GM23248 (cell line): ENCODE measurements at regions not wholly inside any gene's neighbourhood (a gene's known extent, or its start where the extent isn't known, plus 50 kb on each side); places are given as distances from the start of the nearest gene placed in this dataset.

Experiments
- DNase-seq: peaks from one replicate; pipeline ENCODE4 v3.0.0-alpha.2; 2015
- H2AFZ ChIP-seq: fragments of 200-600 bp; sonication (generic); 2 replicates; pipeline ENCODE4 v1.6.1; 2016; ENCODE audit warnings: antibody characterized with exemption
- H3F3A ChIP-seq: fragments of 200-600 bp; sonication (generic); 2 replicates; pipeline ENCODE4 v1.6.1; 2016; ENCODE audit warnings: mild to moderate bottlenecking, antibody characterized with exemption, mixed run types; ENCODE audit not compliant: insufficient read depth
- H3K27ac ChIP-seq: fragments of 200-600 bp; sonication (generic); 2 replicates; pipeline ENCODE4 v1.5.1; 2016; ENCODE audit warnings: mild to moderate bottlenecking
- H3K27me3 ChIP-seq: fragments of 200-600 bp; sonication (generic); replicated peaks from 2 replicates; pipeline ENCODE4 v1.6.1; 2016; ENCODE audit warnings: mild to moderate bottlenecking; ENCODE audit not compliant: insufficient read depth
- H3K36me3 ChIP-seq: fragments of 200-600 bp; sonication (generic); 2 replicates; pipeline ENCODE4 v1.6.1; 2016; ENCODE audit warnings: low read depth, mild to moderate bottlenecking
- H3K4me1 ChIP-seq: fragments of 200-600 bp; sonication (generic); 2 replicates; pipeline ENCODE4 v1.6.1; 2016; ENCODE audit warnings: mild to moderate bottlenecking; ENCODE audit not compliant: insufficient read depth
- H3K4me2 ChIP-seq: fragments of 200-600 bp; sonication (generic); one replicate; pipeline ENCODE4 v1.6.1; 2016; ENCODE audit warnings: mild to moderate bottlenecking; ENCODE audit not compliant: unreplicated experiment
- H3K4me3 ChIP-seq: fragments of 200-600 bp; sonication (generic); 2 replicates; pipeline ENCODE4 v1.5.1; 2016; ENCODE audit warnings: mild to moderate bottlenecking
- H3K79me2 ChIP-seq: fragments of 200-600 bp; sonication (generic); 2 replicates; pipeline ENCODE4 v1.6.1; 2016; ENCODE audit warnings: mild to moderate bottlenecking; ENCODE audit not compliant: insufficient read depth
- H3K9ac ChIP-seq: fragments of 200-600 bp; sonication (generic); 2 replicates; pipeline ENCODE4 v1.6.1; 2016; ENCODE audit warnings: mild to moderate bottlenecking
- H3K9me2 ChIP-seq: fragments of 200-600 bp; sonication (generic); 2 replicates; pipeline ENCODE4 v1.6.1; 2016; ENCODE audit warnings: mixed run types, mild to moderate bottlenecking, moderate library complexity; ENCODE audit not compliant: insufficient read depth
- H3K9me3 ChIP-seq: fragments of 200-600 bp; sonication (generic); one replicate; pipeline ENCODE4 v1.6.1; 2017; ENCODE audit warnings: low read depth
- H4K20me1 ChIP-seq: fragments of 200-600 bp; sonication (generic); 2 replicates; pipeline ENCODE4 v1.6.0; 2016; ENCODE audit not compliant: insufficient read depth
- EZH2 ChIP-seq: fragments of 200-600 bp; sonication (generic); IDR thresholded peaks from 2 replicates; pipeline ENCODE4 v1.6.1; 2018; ENCODE audit warnings: antibody characterized with exemption, mild to moderate bottlenecking; ENCODE audit not compliant: insufficient read depth, poor library complexity, severe bottlenecking
- EZH2phosphoT487 ChIP-seq: fragments of 200-600 bp; sonication (generic); IDR thresholded peaks from 2 replicates; pipeline ENCODE4 v1.6.1; 2018; ENCODE audit warnings: antibody characterized with exemption, moderate library complexity, mild to moderate bottlenecking, low read depth; ENCODE audit not compliant: insufficient read depth
- WGBS, 2 experiments: methylation state at CpG; one replicate each; pipeline ENCODE4 v1.1.6; 2015 to 2017; ENCODE audit warnings: low lambda C conversion rate in 2 of 2, low coverage in 1 of 2; ENCODE audit errors: missing lambda C conversion rate in 2 of 2; 5-methylcytosine and 5-hydroxymethylcytosine counted together
- in situ Hi-C: fragments of 300-500 bp; cut with MboI; formaldehyde crosslinking; loops from 2 replicates; pipeline ENCODE4 v1.15.0; 2020

DNA sequence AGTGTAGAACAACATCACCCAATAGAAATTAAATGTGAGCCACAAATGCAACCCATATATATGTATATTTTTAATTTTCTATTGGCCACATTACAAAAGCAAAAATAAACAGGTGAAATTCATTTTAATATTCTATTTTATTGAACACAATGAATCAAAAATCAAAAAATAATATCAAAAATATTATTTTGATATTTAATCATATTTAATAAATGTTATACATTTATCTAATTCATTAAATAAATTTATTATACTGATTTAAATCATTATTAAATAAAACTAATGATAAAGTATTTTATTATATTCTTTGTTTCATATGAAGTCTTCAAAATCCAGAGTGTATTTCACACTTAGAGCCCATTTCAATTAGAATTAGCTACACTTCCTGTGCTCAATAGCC is 98.4 kb upstream of the MANEA start:
- Histone ChIP-seq H3K4me2 (no peak overlapping the region), H3K4me1 (no peaks in the 10 kb centered on the region), H3K4me3 (no peak overlapping the region), H3K9ac (no peak overlapping the region), H3K27ac (no peak overlapping the region), H3K27me3 (no peaks in the 10 kb centered on the region), H3K9me2 (no peaks in the 10 kb centered on the region), H3K79me2 (no peaks in the 10 kb centered on the region), H3K9me3 (no peaks in the 10 kb centered on the region), H3F3A (no peaks in the 10 kb centered on the region), H2AFZ (no peak overlapping the region), H3K36me3 (no peaks in the 10 kb centered on the region), H4K20me1 (no peaks in the 10 kb centered on the region)
- in situ Hi-C loops: no loop called here
- TF ChIP-seq EZH2phosphoT487 (no peak), EZH2 (no peak)
- no peak for DNase-seq

DNA sequence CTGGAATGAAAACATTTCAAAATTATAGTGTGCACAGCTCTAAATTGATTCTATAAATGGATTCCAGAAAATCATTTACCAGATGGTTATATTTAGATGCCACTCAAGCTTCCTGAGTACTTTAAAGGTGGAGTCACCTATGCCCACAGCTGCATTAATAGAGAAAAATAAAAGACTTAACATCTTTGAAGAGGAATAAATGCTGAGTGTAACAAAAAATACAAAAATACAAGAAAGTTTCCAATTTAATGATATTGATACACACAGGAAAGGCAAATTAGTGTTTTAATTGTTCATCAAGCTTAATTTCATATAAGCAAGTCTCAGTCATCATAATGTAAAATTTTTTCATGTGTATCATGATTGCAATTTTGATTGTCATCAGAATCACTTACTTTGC is 89.5 kb upstream of the MANEA start:
- Histone ChIP-seq H3K4me3 (no peak overlapping the region), H3K9me2 (no peaks in the 10 kb centered on the region), H3F3A (no peaks in the 10 kb centered on the region), H3K4me2 (no peak overlapping the region), H3K27me3 (no peaks in the 10 kb centered on the region), H3K27ac (no peak overlapping the region), H3K4me1 (no peaks in the 10 kb centered on the region), H4K20me1 (no peaks in the 10 kb centered on the region), H3K9me3 (no peaks in the 10 kb centered on the region), H2AFZ (no peak overlapping the region), H3K79me2 (no peaks in the 10 kb centered on the region), H3K9ac (no peak overlapping the region), H3K36me3 (no peaks in the 10 kb centered on the region)
- TF ChIP-seq EZH2 (no peak), EZH2phosphoT487 (no peak)
- DNase-seq: no peak
- in situ Hi-C loops: no loop called here

DNA sequence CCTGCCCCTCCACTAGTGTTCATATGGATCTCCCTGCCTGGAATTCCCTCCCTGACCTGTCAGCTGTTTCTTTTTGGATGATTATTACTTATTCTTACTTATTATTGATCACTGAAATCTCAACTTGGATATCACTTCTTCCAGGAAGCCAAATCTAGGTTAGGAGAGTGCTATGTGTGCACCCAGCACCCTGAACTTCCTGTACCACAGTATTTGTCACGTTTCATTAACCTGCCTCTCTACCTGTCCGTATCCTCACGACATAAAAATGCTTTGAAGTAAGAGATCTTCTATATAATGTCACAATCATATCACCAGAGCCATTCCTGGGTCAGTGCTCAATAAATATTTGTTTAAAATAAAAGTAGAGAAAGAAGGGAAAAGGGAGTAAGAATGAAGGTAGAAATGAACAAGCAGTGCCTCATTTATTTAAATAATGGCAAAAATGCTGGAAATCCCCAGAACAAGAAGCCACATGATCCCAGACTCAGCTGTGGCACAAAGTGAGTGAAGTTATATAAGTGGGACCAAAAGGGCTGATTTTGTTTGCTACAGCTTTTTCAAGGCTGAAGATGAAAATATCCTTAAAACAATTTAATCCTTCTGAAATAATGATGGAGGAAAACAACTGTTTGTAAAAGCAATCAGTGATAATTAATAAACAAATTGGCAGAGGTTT is 88.0 kb upstream of the MANEA start:
- H3K4me1 ChIP-seq: no peaks in the 10 kb centered on the region
- 7 to 8% methylated on average over 3 of the region's 3 CpGs for WGBS, 2 experiments
- in situ Hi-C loops: no loop called here

DNA sequence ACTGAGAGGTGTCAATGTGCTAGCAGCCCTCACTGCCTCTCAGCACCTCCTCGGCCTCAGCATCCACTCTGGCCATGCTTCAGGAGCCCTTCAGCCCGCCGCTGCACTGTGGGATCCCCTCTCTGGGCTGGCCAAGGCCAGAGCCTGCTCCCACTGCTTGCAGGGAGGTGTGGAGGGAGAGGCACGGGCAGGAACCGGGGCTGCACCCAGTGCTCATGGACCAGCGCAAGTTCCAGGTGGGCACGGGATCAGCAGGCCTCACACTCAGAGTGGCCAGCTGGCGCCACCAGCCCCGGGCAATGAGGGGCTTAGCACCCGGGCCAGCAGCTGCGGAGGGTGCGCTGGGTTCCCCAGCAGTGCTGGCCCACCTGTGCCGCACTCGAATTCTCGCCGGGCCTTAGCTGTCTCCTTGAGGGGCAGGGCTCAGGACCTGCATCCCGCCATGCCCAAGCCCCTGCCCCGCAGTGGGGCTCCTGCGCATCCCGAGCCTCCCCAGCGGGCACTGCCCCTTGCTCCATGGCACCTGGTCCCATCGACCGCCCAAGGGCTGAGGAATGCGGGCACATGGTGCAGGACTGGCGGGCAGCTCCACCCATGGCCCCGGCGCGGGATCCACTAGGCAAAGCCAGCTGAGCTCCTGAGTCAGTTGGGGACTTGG is 80.4 kb upstream of the MANEA start:
- in situ Hi-C loops: no loop called here
- H3K4me3 ChIP-seq: no peak overlapping the region

More for the DNA sequence above, 88.0 kb upstream of the MANEA start:
- Histone ChIP-seq H2AFZ (no peak overlapping the region), H3K27ac (no peak overlapping the region), H3K27me3 (no peaks in the 10 kb centered on the region), H3K36me3 (no peaks in the 10 kb centered on the region), H3K9me2 (no peaks in the 10 kb centered on the region), H4K20me1 (no peaks in the 10 kb centered on the region), H3K79me2 (no peaks in the 10 kb centered on the region), H3K4me2 (no peak overlapping the region), H3K9ac (no peak overlapping the region), H3K9me3 (no peaks in the 10 kb centered on the region), H3F3A (no peaks in the 10 kb centered on the region), H3K4me3 (no peak overlapping the region)
- no peak for DNase-seq
- TF ChIP-seq EZH2phosphoT487: no peak
- TF ChIP-seq EZH2: no peak

More for the DNA sequence above, 80.4 kb upstream of the MANEA start:
- no peaks in the 10 kb centered on the region for H3K9me2 ChIP-seq
- H3K4me1 ChIP-seq: no peaks in the 10 kb centered on the region
- H3K27me3 ChIP-seq: no peaks in the 10 kb centered on the region
- H3K36me3 ChIP-seq: no peaks in the 10 kb centered on the region
- H3K79me2 ChIP-seq: no peaks in the 10 kb centered on the region
- H3K9me3 ChIP-seq: no peaks in the 10 kb centered on the region
- no peak overlapping the region for H3K27ac ChIP-seq
- H3K4me2 ChIP-seq: no peak overlapping the region
- H4K20me1 ChIP-seq: no peaks in the 10 kb centered on the region
- TF ChIP-seq EZH2 (no peak), EZH2phosphoT487 (no peak)
- 50 to 51% methylated on average over 18 to 27 of the region's 28 CpGs for WGBS, 2 experiments
- H3K9ac ChIP-seq: no peak overlapping the region
- H3F3A ChIP-seq: no peaks in the 10 kb centered on the region
- no peak for DNase-seq
- no peak overlapping the region for H2AFZ ChIP-seq
